HuH-7 (cell line): ENCODE measurements at regions not wholly inside any gene's neighbourhood (a gene's known extent, or its start where the extent isn't known, plus 50 kb on each side); places are given as distances from the start of the nearest gene placed in this dataset.
"Not testable (repeated sequence)": the region's sequence is repeated elsewhere in the genome, so short reads cannot be mapped to it uniquely, and the experiment has no call there.

Source experiments
- DNase-seq: peaks from one replicate; pipeline ENCODE4 v3.0.0; 2011; ENCODE audit warnings: low spot score

DNA sequence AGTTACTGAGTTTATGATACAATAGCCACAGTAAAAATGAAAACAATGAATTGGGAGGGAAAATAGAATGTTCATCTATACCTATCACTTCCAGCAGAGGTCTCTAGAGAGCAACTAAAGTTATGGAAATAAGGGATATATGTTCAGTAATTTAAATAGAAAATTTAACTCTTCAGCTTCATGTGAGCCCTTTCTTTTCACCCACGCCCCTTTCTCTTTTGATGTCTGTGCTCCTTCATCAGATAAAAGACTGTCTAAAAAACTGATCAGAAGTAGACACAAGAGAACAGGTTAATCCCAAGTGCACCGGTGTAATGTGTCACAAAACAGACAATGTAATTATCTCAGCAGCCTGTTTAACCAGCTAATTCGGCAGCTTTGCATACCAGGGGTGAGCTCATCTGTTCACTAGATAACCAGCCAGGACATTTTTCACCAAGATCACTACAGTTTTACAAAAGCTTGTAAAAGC is 238.5 kb upstream of the ERBB4 start:
- peak; percentile 4 for DNase-seq

DNA sequence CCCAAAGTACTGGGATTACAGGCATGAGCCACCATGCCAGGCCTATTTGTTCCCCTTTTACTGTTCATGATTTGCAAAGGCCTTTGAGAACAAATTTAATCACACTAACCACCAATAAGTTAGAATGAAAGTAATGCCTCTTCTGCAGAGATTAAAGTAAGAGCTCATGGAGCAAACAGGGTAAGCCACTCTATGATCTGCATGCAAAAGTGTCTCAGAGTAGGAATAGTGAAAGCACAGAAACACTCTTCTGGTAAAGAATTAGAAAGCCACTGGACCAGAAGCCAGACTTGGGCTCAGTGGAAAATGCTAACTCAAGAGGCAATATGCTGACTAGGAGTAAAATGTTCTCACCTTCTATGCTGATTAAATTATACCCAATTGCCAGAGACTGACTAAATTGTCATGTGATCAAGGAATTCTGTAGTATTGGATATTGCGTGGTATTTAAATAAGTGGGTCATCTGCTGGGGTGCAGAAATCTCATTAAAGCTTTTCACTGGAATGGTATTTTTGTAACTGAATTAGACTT is 235.3 kb upstream of the ERBB4 start:
- no peak for DNase-seq

DNA sequence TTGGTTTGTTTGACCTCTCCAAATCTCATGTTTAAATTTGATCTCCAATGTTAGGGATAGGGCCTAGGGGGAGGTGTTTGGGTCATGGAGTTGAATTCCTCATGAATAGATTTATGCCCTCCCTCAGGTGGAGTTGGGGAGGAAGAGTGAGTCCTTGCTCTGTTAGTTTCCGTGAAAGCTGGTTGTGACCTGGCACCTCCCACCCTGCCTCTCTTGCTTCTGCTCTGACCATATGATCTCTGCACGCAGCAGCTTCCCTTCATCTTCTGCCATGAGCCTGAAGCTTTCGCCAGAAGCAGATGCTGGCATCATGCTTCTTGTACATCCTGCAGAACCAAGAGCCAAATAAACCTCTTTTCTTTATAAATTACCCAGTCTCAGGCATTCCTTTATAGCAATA is 231.6 kb upstream of the ERBB4 start:
- DNase-seq: no peak

DNA sequence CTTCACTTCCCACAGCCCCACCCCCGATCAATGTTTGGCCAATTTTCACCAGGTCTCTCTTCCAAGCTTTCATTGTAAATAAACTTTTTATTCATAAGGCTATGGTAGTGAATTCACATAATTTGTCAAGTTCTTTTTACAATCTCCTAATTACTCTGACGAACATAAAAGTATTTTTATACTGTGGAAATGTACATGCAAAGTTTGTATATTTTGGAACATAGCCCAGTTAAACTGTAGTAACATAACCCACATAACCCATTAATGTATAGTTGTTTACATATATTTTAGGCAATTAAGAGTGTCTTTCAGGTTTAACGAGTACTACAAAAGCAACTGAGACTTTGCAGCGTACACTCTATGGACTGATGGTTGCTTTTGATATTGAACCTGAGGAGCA is 228.3 kb upstream of the ERBB4 start:
- DNase-seq: no peak

DNA sequence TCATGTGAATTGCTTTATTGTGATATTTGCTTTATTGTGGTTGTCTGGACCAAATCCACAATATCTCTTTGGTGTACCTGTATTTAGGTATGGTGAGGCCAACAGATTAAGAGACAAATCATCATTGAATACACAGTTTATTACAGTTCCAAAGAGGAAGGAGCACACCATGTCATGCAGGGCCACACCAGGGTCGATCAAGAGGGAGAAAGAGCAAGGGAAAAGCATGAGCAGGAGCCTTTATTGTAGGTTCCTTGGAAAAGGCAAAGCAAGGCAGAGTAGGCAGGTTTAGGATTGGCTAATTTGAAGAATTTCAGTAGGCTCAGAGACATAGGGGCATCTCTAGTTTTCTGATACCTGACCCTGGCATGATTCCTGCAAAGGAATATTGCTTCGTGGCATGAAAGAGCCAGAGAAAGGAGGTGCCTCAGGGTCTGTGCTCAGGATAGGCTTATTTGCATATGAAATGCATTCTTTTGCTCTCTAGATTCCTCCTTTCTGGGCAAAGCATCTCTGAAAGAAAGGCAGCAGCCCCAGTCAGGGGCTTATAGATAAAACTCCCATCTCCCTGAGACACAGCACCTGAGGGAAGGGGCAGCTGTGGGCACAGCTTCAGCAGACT is 214.2 kb upstream of the ERBB4 start:
- DNase-seq: no peak

DNA sequence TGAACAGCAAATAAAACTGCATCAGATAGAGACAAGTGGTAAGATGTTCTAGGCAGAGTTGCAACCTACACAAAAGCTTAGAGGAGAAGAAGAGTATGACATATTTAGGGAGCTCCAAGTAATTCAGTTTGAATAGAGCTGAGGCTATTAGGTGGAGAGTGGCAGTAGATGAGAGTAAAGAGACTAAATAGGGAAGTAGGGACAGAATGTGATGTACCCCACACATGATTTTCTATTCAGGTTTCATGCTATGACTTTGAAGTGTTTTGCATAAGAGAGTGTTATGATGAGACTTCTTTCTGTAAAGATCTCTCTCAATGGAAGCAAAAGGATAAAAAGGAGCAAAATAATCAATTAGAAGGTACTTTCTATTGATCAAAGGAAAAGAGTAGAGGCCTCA is 206.8 kb upstream of the ERBB4 start:
- DNase-seq: no peak

DNA sequence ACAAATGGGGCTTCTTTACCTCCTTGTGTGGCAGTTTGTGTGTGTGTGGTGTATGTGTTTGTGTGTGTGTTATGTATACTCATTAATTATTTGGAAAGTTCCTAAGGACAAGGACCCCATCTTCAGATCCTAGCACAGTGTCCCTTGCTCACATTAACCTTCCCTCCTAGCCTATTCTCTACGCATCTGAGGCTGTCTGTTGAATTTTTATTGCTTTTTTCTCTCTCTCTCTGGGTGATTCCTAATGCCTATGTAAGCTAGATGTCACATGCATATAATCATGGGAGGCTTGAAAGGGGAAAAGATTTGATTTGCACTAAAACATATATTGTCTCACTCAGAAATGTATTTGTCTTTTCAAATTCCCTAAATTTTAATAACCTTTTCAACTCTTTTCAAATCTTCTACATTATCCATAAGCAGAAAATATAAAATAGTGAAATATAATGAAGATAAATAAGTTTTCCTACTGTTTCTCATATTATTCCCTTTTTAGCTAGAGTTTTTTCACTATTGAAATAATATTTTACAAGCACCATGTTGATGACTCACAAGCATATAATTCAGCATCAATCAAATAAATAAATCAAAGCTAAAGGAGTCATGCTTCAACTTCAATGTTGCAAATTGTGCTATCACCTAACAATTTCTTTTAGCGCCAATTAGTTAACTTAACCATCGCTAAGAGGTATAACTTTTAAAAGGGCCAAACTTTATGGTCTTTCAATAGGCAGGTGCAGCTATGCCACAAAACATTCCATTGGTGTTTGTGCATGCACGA is 199.0 kb upstream of the ERBB4 start:
- no peak for DNase-seq

DNA sequence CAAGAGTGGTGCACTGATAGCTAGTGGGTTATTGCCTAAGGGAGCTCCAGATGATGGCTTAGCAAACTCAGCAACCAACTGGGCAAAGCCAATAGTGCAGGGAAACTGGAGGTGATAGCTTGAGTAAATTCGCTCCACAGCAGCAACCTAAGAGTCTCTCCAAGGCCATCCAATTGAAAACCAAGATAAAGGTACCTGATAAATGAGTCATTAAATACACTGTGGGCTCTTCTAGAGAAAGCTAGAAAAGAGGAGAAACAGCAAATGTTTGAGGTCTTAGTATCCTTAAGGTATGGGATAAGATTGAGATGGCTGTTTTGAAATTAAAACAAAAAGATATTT is 197.8 kb upstream of the ERBB4 start:
- no peak for DNase-seq

DNA sequence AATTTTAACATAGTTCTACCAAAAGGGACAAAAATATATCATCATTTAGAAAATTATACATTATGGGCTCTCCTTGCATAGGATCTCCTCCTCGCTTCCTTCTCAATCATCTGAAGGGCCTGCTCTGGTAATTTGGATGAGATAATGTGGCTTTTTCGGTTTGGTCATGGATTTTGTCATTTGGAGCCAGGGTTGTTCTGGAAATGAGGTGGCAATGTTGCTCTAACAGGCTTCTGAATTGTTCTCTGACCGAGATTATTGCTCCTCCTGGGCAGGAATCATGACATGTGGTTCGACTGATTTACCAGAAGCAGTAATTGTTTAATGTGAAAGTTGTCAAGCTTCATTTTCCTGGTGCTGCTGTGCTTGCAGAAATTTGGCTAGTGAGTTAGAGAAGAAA is 194.7 kb upstream of the ERBB4 start:
- DNase-seq: no peak

DNA sequence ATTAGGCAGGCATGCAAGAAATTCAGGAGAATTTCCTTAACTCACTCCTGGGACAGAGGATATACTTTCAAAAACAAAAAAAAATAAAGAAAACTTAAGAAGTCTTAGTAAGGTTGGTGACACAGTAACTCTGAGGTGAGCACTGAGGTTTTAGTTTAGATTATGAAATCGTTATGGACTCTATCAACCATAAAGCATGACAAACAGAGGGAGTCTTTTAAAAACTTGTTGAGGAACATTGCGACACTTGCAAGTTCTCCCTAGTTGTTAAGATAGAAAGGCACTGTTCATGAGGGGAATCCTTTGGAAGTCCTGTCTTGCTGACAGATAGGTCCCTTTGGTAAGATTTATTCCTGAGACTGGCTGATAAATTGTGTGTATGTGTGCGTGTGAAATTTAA is 194.3 kb upstream of the ERBB4 start:
- DNase-seq: no peak

DNA sequence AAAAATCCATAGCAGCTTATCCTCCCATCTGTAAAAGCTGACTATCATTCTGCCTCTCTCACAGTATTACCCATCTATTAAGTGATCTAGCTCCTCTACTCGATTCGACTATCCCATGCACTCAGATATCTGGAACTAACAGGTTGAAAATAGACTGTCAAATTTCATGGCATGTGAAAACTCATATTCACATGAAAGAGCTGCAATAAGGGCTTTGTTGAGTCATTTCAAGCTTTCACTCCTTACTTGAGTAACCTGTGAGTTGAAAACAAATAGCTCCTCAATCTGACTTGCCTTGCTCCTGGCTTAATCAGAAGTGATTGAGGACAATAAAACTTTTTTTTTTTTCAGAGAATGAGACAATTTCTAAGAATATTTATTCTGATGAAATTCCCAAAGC is 192.4 kb upstream of the ERBB4 start:
- DNase-seq: no peak

DNA sequence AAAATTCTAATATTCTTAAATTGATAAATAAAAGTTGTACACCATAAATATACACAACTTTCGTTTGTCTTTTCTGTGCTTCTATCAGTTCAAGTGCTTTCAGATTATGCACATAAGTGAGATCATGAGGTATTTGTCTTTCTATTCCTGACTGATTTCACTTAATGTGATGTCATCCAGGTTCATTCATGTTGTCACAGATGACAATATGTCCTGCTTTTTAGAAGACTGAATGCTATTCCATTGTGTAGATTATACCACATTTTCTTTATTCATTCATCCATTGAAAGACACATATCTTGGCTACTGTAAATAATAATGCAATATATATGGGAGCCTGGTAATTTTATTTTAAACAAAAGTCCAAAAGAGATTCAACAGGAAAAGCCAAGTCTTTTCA is 190.1 kb upstream of the ERBB4 start:
- DNase-seq: no peak

DNA sequence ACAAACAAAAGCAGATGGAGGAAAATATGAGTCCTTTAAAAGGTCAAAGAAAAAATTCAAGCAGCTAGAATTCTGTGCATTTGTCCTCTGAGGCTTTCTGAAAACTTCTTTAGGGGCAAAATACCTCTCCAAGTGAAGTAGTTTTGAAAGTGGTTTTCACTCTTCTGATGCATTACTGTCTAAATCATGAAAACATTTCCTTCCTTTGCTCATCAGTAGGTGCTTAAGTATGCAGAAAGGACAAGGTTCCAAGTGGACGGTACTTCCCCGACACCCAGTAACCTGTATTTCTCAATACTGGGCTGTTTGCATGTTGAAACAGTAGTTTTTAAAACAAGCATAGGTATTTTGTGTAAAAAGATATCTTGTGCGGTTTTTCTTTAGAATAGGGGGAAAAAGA is 189.1 kb upstream of the ERBB4 start:
- no peak for DNase-seq

DNA sequence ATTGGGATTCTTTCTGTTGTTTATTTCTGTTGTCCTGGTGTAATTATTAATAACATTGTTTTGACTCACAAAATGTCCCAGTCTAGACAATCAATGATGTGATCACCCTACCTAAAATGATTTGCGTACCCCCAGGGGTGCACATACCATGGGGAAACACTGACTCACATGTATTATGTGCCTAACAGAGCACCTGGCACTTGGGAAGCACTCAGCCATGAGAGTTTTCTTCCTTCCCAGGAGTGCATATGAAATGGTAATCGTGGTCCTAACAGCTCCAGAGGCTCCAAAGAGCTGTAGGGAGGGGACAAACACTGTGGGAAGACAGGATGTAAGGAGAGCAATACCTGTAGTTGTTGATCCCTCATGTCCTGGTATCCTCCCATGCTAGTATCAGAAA is 187.8 kb upstream of the ERBB4 start:
- no peak for DNase-seq

DNA sequence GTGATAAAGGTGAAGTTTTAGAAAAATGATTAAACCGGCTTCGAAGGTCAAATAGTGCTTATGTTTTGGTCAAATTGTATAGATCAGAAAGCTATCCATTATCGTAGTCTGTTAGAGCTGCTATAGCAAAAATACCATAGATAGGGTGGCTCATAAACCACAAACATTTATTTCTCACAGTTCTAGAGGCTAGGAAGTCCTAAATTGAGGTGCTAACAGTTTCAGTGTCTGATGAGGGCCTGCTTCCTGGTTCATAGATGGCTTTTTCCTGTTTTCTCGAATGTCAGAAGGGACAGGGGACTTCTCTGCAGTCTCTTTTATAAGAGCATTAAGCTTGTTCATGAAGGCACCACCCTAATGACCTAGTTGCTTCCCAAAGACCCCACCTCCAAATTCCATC is 186.6 kb upstream of the ERBB4 start:
- no peak for DNase-seq

DNA sequence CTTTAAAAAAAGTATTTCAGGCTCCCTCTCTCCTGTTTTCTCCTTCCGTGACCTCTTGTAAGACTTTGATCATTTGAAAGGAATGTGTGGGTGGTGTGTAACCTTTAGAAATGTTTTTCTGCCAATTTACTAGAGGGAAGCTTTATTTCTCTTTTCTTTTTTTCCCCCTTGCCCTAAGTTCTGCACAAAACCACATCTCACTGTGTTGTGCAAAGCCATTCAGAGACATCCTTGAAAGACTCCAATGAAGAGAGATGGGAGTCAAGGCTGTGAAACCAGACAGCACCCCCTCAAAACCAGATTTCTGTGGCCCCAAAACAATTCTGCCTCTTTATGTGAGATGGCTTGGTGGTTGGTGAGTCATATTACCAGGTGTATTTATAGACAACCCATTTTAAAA is 184.6 kb upstream of the ERBB4 start:
- no peak for DNase-seq

DNA sequence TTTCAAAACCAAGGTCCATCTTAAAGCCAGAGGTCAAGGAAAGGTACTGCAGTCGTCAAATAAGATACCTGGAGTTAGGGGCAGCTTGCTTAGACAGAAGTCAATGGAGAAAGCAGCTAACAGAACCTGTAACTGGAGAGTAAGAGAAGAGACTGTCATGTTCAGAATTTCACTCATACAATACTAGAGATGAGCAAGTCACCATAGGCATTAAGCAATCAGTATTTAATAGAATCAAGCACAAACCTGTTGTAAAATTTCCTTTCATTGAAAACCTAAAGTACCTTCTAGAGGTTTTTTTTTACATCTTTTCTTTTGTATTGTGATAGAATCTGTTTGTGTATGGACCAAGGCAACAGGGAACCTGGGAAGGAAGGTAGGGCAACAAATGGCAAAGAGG is 183.4 kb upstream of the ERBB4 start:
- no peak for DNase-seq

DNA sequence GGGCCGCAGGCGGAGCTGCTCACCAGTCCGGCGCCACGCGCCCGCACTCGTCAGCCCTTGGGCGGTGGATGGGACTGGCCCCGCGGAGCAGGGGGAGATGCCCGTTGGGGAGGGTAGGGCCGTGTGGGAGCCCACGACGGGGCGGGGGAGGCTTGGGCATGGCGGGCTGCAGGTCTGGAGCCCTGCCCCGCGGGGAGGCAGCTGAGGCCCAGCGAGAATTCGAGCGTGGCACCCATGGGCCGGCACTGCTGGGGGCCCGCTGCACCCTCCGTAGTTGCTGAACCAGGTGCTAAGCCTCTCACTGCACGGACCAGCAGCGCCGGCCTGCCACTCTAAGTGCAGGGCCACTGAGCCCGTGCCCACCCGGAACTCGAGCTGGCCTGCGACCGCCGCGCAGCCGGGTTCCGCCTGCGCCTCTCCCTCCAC is 182.4 kb upstream of the ERBB4 start:
- no peak for DNase-seq

DNA sequence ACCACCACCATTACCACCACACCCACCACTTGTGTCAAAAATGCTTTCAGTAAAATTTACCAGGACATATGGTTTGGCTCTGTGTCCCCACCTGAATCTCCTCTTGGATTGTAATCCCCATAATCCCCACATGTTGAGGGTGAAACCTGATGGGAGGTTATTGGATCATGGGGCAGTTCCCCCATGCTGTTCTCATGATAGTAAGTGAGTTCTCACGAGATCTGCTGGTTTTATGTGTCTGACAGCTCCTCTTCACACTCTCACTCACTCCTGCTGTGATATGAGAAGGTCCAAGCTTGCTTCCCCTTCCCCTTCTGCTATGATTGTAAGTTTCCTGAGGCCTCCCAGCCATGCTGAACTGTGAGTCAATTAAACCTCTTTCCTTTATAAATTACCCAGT is 176.8 kb upstream of the ERBB4 start:
- DNase-seq: not testable (repeated sequence)

DNA sequence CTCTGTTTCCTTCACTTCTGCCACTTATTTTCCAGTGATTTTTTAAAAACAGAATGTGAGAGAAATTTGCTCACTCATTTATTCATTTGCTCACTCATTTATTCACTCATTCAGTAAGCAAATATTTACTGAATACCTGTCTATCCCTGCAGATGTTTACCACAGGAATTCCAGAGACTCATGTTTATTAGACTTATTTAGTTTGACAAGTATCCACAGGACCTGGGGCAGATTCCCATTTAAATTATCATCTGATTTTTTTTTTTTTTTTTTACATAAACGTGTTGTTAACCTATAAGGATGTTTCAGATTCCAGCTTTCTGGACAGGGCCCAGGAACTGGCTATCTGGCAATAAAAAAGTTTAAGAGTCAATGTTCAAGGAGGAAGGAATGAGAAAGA is 175.1 kb upstream of the ERBB4 start:
- no peak for DNase-seq

DNA sequence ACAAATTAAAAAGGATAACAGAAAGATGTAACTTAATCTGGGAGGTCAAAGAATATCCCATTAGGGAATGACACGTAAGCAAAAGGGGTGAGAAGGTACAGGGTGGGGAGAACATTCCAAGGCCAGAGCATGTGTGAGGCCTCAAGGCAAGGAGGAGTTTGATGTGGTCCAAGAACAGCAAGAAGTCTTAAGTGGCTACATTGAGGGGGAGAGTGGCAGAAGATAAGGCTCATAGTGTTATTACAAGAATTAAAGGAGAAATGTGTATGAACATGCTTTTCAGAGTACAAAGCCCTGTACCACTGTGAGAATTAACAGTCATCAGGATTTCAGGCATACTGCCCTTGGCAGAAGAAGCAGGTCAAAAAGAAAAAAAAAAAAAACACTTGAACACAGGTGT is 174.4 kb upstream of the ERBB4 start:
- DNase-seq: no peak

DNA sequence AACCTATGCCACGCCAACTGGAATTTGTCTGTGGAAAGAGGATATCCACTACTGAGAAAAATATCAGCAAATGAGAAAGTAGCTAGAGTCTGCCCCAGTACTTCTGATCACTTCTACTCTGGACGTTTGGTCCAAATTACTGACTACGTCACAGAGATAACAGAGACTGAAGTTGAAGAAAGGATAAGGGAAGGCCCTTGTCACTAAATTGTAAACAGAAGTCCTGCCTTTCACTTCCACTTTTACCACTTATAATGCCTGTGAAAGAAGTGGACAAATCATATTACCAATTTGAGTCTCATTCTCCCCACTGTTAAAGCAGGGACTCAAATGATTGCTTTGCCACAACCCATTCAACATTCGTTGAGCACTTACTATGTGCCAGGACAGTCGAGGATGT is 173.9 kb upstream of the ERBB4 start:
- no peak for DNase-seq

DNA sequence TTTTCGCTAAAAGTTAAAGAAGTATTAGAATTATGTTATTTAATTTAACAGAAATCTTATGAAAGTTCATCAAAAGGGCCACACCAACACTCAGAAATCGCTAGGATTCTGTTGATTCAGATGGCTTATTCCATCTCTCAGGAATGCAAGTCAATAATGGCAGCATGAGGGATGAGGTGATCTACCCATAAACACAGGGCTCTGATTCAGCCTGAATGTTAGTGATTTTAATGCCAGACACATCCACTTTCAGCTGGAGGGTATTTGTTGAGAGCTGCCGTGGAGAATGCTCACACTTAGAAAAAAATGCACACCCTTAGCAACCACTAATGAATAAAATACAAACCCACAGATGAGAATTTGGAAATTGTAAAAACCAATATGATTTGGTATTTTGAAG is 173.3 kb upstream of the ERBB4 start:
- DNase-seq: no peak

DNA sequence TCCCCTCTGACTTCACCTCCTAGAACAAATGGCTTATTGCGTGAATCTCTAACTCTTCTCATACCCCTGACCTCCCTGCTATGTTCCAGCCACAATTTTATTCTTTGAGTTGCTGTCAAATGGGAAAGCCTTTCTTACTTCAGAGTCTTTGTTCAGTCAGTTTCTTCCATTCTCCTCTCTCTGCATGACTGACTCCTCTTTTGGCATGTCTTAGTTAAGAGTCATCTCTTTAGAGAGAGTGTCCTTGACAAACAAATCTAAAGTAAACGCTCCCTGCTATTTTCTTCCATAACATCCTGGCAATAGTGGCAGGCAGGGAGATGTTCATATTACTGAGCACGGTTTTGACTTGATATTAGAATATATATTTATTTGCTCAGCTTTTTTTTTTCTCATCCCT is 170.7 kb upstream of the ERBB4 start:
- DNase-seq: no peak
